ENCODE measurements at regions not wholly inside any gene's neighbourhood (a gene's known extent, or its start where the extent isn't known, plus 50 kb on each side); places are given as distances from the start of the nearest gene placed in this dataset.

DNA sequence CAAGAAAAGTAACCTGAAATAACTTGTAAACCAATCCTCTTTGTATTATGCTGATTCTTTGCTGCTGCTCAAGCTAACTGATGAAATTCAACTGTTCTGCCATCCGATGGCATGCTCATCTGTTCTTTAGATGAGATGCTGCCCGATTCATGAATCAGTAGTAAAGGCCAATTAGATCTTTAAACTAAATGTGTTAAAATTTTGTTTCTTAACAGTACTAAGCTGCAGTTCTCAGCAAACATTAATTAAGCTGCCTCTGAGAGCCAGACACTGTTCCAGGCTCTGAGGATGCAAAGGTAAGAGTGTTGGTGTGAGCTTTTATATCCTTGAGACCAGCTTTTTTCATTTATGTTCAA lies 77.0 kb upstream of the NT5E start:
- TF ChIP-seq POLR2A (IDR thresholded peaks at IDR 0.05; ENCODE audit: extremely low read depth, insufficient read length) = no peak
- no peak for TF ChIP-seq CTCF (IDR thresholded peaks at IDR 0.05; ENCODE audit: low read depth, low read length)
- TF ChIP-seq MAX (IDR thresholded peaks at IDR 0.05; ENCODE audit: low read depth, low read length) = no peak
- no peak for TF ChIP-seq MYC (IDR thresholded peaks at IDR 0.05; ENCODE audit: low read depth, low read length)
